GM18511 (cell line): ENCODE measurements at regions not wholly inside any gene's neighbourhood (a gene's known extent, or its start where the extent isn't known, plus 50 kb on each side); places are given as distances from the start of the nearest gene placed in this dataset.

Experiments
- ATAC-seq: cut with Tn5 transposase; IDR thresholded peaks from one replicate; pipeline ENCODE4 v1.9.1; 2021; ENCODE audit warnings: mild to moderate bottlenecking, moderate library complexity; ENCODE audit not compliant: unreplicated experiment

GRCh38 chr18:55863876-55864275 is 275.9 kb upstream of the TCF4 start:
- no peak for ATAC-seq

- ATAC-seq, result no peak
Measured at GRCh38 chr18:55863391-55863706, 275.4 kb upstream of the TCF4 start.

DNA sequence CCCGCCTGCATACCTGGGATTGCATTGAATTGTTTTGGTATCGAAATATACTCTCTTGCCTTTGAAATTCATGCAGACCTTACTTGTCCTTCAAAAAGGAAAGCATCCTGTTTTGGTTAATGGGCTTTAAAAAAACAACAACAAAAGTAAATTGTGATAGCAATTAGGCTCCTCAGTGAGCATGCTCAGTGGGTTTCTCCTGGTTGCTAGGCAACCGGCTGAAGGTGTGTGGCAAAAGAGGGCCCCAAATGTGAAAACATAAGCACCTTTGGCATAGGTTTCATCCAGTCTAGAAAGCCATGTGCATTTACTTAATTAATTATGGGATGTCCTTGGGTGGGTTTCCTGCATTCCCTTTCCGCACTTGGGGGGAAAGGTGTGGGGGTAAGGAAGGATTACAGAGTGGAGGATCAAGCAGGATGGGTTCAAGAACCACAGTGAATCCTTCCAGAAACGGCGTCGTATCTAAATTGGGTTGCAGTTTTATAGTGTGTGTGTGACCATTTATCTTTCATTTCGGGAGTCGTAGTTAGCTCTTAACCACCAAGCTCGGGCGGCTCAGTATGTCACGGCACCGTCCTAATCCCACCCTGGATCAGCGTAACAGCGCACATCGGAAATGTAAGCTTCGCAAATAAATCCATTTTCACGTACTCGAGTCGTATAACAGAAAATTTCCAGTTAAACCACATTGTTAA is 274.9 kb upstream of the TCF4 start:
- no peak for ATAC-seq

GRCh38 chr18:55861266-55861665 is 273.3 kb upstream of the TCF4 start:
- no peak for ATAC-seq

DNA sequence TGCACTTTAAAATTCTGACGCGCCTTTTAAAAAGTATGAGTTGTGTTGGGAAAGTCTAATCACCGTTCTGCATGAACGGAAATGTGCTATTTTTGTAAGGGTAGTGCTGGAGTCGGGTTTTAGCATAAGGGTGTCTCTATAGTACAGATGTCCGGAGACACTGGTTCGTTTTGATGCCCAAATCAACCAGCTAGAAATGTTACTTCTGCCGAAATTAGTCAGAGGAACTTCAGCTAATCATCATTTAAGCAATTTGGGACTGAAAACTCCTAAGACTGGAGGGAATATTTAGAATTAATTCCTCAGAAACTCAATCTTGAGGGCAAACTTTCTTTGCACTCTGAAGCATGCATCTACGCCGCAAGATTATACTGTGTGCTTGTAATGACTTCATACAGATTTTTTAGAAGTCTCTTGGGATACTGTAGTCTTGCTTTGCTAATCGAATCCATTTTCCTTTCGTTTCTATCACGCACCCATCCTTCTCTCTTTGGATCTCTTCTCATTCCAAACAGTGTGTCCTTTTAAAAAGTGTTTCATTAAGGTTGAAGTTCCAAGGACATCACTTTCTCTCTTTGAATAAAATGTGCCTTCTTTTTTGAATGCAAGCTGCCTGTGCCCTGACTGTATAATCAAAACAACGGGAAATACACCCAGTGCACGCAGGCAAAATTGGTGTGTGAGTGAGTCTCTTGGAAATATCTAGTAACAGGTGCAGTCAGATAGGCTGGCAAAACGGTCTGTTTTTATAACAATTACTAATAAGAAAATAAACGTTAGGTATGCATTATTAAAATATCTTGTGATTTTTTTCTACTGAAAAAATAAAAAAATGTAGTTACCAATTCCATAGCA is 270.9 kb upstream of the TCF4 start:
- no peak for ATAC-seq

- no peak for ATAC-seq
Measured at GRCh38 chr18:55857956-55858355, 270.0 kb upstream of the TCF4 start.

GRCh38 chr18:55857409-55857808 is 269.4 kb upstream of the TCF4 start:
- ATAC-seq, result no peak

- no peak for ATAC-seq
Measured at GRCh38 chr18:55856679-55857078, 268.7 kb upstream of the TCF4 start.

DNA sequence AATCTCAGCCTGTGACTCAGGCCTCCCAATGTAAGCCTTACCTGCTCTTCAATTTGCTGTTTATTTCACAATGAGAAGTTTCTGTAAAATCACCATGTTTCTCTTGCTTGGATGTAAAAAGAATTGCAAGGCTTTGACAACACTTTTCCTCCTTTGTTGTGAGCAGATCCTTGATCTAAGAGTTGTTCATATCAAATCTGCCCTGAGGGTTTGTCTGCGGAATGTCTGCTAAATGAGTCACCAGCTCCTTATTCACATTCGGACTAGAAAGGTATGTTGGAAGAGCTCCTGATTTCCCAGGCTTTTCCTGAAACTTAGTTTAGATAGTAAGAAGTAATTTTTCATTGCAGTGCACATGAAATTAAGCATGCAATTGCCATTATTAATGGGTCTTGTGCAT is 268.2 kb upstream of the TCF4 start:
- no peak for ATAC-seq

DNA sequence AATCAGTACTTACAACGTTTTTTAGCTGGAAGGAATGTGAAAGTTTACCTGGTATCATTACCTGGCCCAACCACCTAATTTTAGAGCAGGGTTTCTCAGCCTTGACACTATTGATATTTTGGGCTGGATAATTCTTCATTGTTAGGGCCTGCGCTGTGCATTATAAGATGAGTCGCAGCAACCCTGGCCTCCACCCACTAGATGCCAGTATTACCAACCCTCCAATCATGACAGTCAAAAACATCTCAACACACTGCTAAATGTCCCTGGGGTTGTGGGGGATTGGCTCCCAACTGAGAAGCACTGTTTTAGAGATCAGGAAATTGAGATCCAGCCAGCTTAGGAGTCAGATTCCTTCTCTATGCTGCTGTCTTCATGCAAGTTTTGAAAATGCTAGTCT is 265.3 kb upstream of the TCF4 start:
- no peak for ATAC-seq

- ATAC-seq, result no peak
Measured at GRCh38 chr18:55850904-55851303, 262.9 kb upstream of the TCF4 start.

- no peak for ATAC-seq
Measured at GRCh38 chr18:55849391-55849790, 261.4 kb upstream of the TCF4 start.

GRCh38 chr18:55847960-55848359 is 260.0 kb upstream of the TCF4 start:
- ATAC-seq, result no peak

GRCh38 chr18:55845221-55845620 is 257.2 kb upstream of the TCF4 start:
- ATAC-seq, result no peak

DNA sequence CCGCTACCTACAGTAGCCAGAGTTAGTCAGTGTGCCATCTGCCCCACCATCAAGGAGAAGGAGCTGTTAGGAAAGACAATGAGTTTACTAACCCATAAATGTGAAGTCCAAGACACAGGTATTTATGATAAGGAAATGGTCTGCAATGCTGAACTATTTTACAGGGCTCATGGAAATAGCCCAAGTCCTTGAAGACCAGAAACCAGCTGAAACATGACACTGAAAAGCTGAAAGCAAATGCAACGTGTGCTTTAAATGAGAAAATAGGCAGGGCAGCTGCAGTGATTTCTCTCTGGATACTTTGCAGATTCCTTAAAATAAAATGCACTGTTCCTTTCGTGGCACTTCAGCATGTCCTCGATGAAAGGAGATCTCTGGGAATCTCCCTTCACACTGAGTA is 256.4 kb upstream of the TCF4 start:
- no peak for ATAC-seq

DNA sequence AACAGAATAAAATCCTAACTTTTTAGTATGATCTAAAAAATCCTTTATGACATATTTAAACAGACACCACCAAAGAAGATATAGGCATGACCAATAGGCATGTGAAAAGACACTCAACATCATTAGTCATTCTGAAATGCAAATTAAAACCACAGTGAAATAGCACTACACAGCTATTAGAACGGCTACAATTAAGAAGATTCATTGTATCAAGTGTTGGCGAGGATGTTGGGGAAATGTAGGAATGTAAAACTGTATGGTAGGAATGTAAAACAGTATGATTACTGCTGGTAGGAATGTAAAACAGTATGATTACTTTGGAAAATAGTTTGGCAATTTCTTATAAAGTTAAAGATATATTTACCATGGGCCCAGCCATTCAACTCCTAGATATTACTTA is 253.3 kb upstream of the TCF4 start:
- no peak for ATAC-seq

- no peak for ATAC-seq
Measured at GRCh38 chr18:55840601-55841170, 252.7 kb upstream of the TCF4 start.

DNA sequence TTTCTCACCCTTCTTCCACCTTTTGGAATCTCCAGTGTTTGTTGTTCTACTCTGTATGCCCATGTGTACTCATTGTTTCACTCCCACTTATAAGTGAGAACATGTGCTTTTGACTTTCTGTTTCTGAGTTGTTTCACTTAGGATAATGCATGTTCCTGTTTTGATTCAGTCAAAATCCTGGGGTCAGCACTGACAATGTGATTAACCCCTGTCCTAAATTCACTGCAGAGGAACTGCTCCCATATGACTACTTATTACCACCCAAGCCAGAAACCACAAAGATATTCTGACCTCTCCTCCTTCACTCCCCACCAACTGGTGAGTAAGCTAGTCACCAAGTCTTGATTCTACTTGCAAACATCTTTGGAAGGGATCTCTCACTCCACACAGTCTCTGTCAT is 251.4 kb upstream of the TCF4 start:
- no peak for ATAC-seq

GRCh38 chr18:55838841-55839240 is 250.8 kb upstream of the TCF4 start:
- no peak for ATAC-seq

DNA sequence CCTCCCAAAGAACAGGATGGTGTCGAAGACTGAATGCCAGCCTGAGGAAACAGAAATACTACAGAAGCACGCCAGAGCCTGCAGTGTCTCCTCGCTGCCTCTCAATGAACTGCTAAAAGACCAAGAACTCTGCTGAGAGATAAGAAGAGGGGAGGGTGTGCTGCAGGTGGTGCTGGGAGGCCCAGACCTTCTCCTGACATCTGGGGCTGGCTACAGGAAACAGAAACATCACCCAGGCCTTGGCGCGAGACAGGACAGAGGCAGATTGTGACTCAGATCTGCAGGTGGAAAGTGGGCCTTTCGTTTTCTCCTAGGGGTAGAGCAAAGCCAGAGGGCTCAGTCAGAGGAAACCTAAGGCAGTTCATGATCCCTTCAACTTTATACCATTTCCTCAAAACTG is 250.3 kb upstream of the TCF4 start:
- ATAC-seq, result no peak

GRCh38 chr18:55833543-55833942 is 245.6 kb upstream of the TCF4 start:
- no peak for ATAC-seq

DNA sequence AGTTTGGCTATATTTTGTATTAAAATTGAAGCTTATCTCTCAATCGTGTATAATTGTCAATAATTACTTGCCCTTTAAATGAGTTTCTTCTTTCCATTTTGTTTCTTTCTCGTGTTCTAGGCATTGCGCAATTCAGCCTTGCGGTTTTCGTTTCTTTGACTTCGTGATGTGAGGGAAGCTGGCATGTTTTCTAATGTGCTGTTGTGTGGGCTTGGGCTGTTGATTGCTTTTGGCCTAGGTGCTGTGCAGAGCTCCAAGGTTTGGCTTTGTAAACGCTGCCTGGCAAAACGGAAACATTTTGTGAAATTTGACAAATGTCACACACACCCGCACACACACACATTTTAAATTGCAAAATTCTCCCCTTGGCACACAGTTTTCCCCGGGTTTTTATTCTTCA is 242.6 kb upstream of the TCF4 start:
- ATAC-seq, result no peak
